IPS-18a (cell line): ENCODE measurements at regions not wholly inside any gene's neighbourhood (a gene's known extent, or its start where the extent isn't known, plus 50 kb on each side); places are given as distances from the start of the nearest gene placed in this dataset.
"Not testable (repeated sequence)": the region's sequence is repeated elsewhere in the genome, so short reads cannot be mapped to it uniquely, and the experiment has no call there.

ENCODE experiments used
- H3K27ac ChIP-seq: one replicate; pipeline ENCODE4 v1.5.1; 2013; ENCODE audit warnings: low read length
- H3K27me3 ChIP-seq: one replicate; pipeline ENCODE4 v1.6.1; 2013; ENCODE audit warnings: mild to moderate bottlenecking, low read length; ENCODE audit not compliant: control insufficient read depth, insufficient read depth
- H3K36me3 ChIP-seq: one replicate; pipeline ENCODE4 v1.6.1; 2013; ENCODE audit warnings: low read depth, low read length; ENCODE audit not compliant: control insufficient read depth
- H3K4me1 ChIP-seq: one replicate; pipeline ENCODE4 v1.6.1; 2013; ENCODE audit warnings: low read depth, low read length; ENCODE audit not compliant: control insufficient read depth
- H3K4me3 ChIP-seq: one replicate; pipeline ENCODE4 v1.5.1; 2013; ENCODE audit warnings: low read length
- H3K9ac ChIP-seq: one replicate; pipeline ENCODE4 v1.6.1; 2013; ENCODE audit warnings: mild to moderate bottlenecking, low read length, moderate library complexity
- H3K9me3 ChIP-seq: one replicate; pipeline ENCODE4 v1.6.1; 2013; ENCODE audit warnings: low read depth, low read length; ENCODE audit not compliant: control insufficient read depth

GRCh38 chr1:47593013-47593568, 155.2 kb downstream of the FOXD2 start:
- H3K27me3 ChIP-seq = peaks cover 41% of the 10 kb centered on the region
- no peaks in the 10 kb centered on the region for H3K36me3 ChIP-seq
- H3K9me3 ChIP-seq = no peaks in the 10 kb centered on the region
- peak overlapping the region; percentile 57 for H3K4me3 ChIP-seq
- H3K9ac ChIP-seq = no peak overlapping the region
- no peak overlapping the region for H3K27ac ChIP-seq
- H3K4me1 ChIP-seq = no peaks in the 10 kb centered on the region

- Histone ChIP-seq H3K9me3 (no peaks in the 10 kb centered on the region), H3K4me1 (no peaks in the 10 kb centered on the region), H3K27ac (no peak overlapping the region), H3K27me3 (peaks cover 41% of the 10 kb centered on the region), H3K9ac (no peak overlapping the region), H3K4me3 (peak overlapping the region; percentile 57), H3K36me3 (no peaks in the 10 kb centered on the region)
These were observed 155.9 kb downstream of the FOXD2 start for GRCh38 chr1:47593598-47594285.

DNA sequence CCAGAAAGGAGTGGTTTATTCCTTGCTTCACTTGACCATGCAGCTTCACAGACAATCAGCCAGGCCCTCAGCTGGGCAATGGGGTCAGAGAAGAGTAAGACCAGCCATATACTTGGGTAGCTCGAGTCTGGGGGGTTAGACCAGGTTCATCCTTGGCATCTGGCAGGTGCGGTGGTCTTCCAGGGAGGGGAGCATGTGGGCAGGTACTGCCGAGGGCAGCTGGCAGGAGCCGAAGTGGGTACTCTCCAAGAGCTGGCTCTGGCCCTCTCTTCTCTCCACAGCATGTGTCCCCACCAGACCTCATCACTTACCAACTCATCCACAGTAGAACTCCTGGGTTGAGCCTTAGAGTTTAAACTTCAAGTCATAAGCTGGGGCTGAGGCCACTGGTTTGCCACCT, 156.8 kb downstream of the FOXD2 start:
- Histone ChIP-seq H3K4me1 (no peaks in the 10 kb centered on the region), H3K27ac (no peak overlapping the region), H3K36me3 (no peaks in the 10 kb centered on the region), H3K4me3 (no peak overlapping the region), H3K27me3 (peaks cover 39% of the 10 kb centered on the region), H3K9me3 (peaks cover under 1% of the 10 kb centered on the region), H3K9ac (no peak overlapping the region)

GRCh38 chr1:47596328-47596727, 158.5 kb downstream of the FOXD2 start:
- H3K9ac ChIP-seq = no peak overlapping the region
- H3K27me3 ChIP-seq = peaks cover 37% of the 10 kb centered on the region
- H3K4me3 ChIP-seq = no peak overlapping the region
- H3K36me3 ChIP-seq = no peaks in the 10 kb centered on the region
- H3K27ac ChIP-seq = no peak overlapping the region
- H3K9me3 ChIP-seq = peaks cover 9% of the 10 kb centered on the region
- H3K4me1 ChIP-seq = no peaks in the 10 kb centered on the region

GRCh38 chr1:47598357-47598756, 160.5 kb downstream of the FOXD2 start:
- H3K9ac ChIP-seq = no peak overlapping the region

GRCh38 chr1:47599777-47600176, 161.9 kb downstream of the FOXD2 start:
- Histone ChIP-seq H3K4me3 (no peak overlapping the region), H3K9ac (no peak overlapping the region), H3K4me1 (no peaks in the 10 kb centered on the region), H3K9me3 (peaks cover 9% of the 10 kb centered on the region), H3K36me3 (no peaks in the 10 kb centered on the region), H3K27me3 (peaks cover 2% of the 10 kb centered on the region), H3K27ac (no peak overlapping the region)

More at GRCh38 chr1:47598357-47598756, 160.5 kb downstream of the FOXD2 start:
- H3K27me3 ChIP-seq = peaks cover 17% of the 10 kb centered on the region
- H3K4me3 ChIP-seq = no peak overlapping the region
- no peaks in the 10 kb centered on the region for H3K36me3 ChIP-seq
- no peaks in the 10 kb centered on the region for H3K4me1 ChIP-seq
- peaks cover 9% of the 10 kb centered on the region for H3K9me3 ChIP-seq
- H3K27ac ChIP-seq = no peak overlapping the region

DNA sequence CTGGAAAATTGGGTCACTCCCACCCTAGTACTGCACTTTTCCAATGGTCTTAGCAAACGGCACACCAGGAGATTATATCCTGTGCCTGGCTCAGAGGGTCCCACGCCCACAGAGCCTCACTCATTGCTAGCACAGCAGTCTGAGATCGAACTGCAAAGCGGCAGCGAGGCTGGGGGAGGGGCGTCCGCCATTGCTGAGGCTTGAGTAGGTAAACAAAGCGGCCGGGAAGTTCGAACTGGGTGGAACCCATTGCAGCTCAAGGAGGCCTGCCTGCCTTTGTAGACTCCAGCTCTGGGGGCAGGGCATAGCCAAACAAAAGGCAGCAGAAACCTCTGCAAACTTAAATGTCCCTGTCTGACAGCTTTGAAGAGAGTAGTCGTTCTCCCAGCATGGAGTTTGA, 164.6 kb downstream of the FOXD2 start:
- H3K27me3 ChIP-seq, H3K27ac ChIP-seq, H3K9ac ChIP-seq, H3K4me1 ChIP-seq, H3K4me3 ChIP-seq, H3K9me3 ChIP-seq, H3K36me3 ChIP-seq: not testable (repeated sequence)

DNA sequence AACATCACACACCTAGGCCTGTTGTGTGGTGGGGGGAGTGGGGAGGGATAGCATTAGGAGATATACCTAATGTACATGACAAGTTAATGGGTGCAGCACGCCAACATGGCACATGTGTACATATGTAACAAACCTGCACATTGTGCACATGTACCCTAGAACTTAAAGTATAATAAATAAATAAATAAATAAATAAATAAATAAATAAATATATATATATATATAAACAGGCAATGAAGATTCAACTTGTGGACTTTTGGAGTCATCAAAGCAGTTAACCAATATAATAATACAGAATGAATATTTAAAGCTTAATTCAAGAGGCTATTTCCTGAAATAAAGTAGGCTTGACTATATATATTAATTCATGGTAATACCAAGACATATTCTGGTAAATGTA, 167.0 kb downstream of the FOXD2 start:
- not testable (repeated sequence) for H3K36me3 ChIP-seq, H3K27me3 ChIP-seq, H3K4me1 ChIP-seq, H3K9ac ChIP-seq, H3K27ac ChIP-seq, H3K9me3 ChIP-seq, H3K4me3 ChIP-seq

DNA sequence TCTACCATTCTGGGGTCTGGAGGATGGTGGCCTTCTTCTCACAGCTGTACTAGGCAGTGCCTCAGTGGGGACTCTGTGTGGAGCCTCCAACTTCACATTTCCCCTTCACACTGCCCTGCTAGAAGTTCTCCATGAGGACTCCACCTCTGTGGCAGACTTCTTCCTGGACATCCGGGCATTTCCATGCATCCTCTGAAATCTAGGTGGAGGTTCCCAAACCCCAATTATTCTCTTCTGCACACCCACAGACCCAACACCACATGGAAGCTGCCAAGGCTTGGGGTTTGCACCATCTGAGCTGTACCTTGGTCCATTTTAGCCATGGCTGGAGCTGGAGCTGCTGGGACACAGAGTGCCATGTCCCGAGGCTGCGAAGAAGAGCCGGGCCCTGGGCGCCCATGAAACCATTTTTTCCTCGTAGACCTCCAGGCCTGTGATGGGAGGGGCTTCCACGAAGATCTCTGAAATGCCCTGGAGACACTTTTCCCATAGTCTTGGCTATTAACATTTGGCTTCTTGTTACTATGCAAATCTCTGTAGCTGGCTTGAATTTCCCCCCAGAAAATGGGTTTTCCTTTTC, 170.5 kb downstream of the FOXD2 start:
- Histone ChIP-seq H3K36me3 (no peaks in the 10 kb centered on the region), H3K9me3 (no peaks in the 10 kb centered on the region), H3K27me3 (no peaks in the 10 kb centered on the region), H3K4me1 (no peaks in the 10 kb centered on the region), H3K27ac (no peak overlapping the region), H3K9ac (no peak overlapping the region), H3K4me3 (no peak overlapping the region)

- no peak overlapping the region for H3K4me3 ChIP-seq
- H3K9me3 ChIP-seq = no peaks in the 10 kb centered on the region
- H3K27ac ChIP-seq = no peak overlapping the region
- H3K4me1 ChIP-seq = no peaks in the 10 kb centered on the region
- no peaks in the 10 kb centered on the region for H3K27me3 ChIP-seq
- no peak overlapping the region for H3K9ac ChIP-seq
- no peaks in the 10 kb centered on the region for H3K36me3 ChIP-seq
These were observed 174.1 kb downstream of the FOXD2 start for GRCh38 chr1:47611992-47612391.

GRCh38 chr1:47612819-47613218, 175.0 kb downstream of the FOXD2 start:
- Histone ChIP-seq H3K9me3 (no peaks in the 10 kb centered on the region), H3K27ac (no peak overlapping the region), H3K4me3 (no peak overlapping the region), H3K9ac (no peak overlapping the region), H3K36me3 (no peaks in the 10 kb centered on the region), H3K4me1 (no peaks in the 10 kb centered on the region), H3K27me3 (no peaks in the 10 kb centered on the region)

GRCh38 chr1:47616036-47616435, 178.2 kb downstream of the FOXD2 start:
- Histone ChIP-seq H3K27me3 (peaks cover 5% of the 10 kb centered on the region), H3K27ac (no peak overlapping the region), H3K9me3 (no peaks in the 10 kb centered on the region), H3K4me1 (no peaks in the 10 kb centered on the region), H3K4me3 (no peak overlapping the region), H3K9ac (no peak overlapping the region), H3K36me3 (no peaks in the 10 kb centered on the region)
